Neural progenitor cell (in vitro differentiated cells): ENCODE measurements at regions not wholly inside any gene's neighbourhood (a gene's known extent, or its start where the extent isn't known, plus 50 kb on each side); places are given as distances from the start of the nearest gene placed in this dataset.

Experiments
- DNase-seq: peaks from one replicate; pipeline ENCODE4 v3.0.0-alpha.2; 2016; ENCODE audit warnings: low spot score
- H2AFZ ChIP-seq: fragments of 200-600 bp; sonication (generic); replicated peaks from 2 replicates; pipeline ENCODE4 v1.6.1; 2016; ENCODE audit warnings: antibody characterized with exemption
- H3F3A ChIP-seq: fragments of 200-600 bp; sonication (generic); 2 replicates; pipeline ENCODE4 v1.6.1; 2016; ENCODE audit warnings: antibody characterized with exemption, low read depth
- H3K27ac ChIP-seq: fragments of 200-600 bp; sonication (generic); 2 replicates; pipeline ENCODE4 v1.5.1; 2016; ENCODE audit warnings: mild to moderate bottlenecking
- H3K27me3 ChIP-seq: fragments of 200-600 bp; sonication (generic); 2 replicates; pipeline ENCODE4 v1.6.1; 2016; ENCODE audit warnings: mild to moderate bottlenecking, moderate library complexity
- H3K36me3 ChIP-seq: fragments of 200-600 bp; sonication (generic); 2 replicates; pipeline ENCODE4 v1.5.1; 2016
- H3K4me1 ChIP-seq: fragments of 200-600 bp; sonication (generic); 2 replicates; pipeline ENCODE4 v1.6.1; 2016; ENCODE audit warnings: mixed run types
- H3K4me2 ChIP-seq: fragments of 200-600 bp; sonication (generic); 2 replicates; pipeline ENCODE4 v1.6.1; 2016
- H3K4me3 ChIP-seq: fragments of 200-600 bp; sonication (generic); 2 replicates; pipeline ENCODE4 v1.5.1; 2016
- H3K79me2 ChIP-seq: fragments of 200-600 bp; sonication (generic); 2 replicates; pipeline ENCODE4 v1.6.1; 2016; ENCODE audit warnings: low read depth
- H3K9ac ChIP-seq: fragments of 200-600 bp; sonication (generic); 2 replicates; pipeline ENCODE4 v1.6.1; 2016
- H3K9me3 ChIP-seq: fragments of 200-600 bp; sonication (generic); 2 replicates; pipeline ENCODE4 v1.5.1; 2016; ENCODE audit warnings: low read depth
- H4K20me1 ChIP-seq: fragments of 200-600 bp; sonication (generic); 2 replicates; pipeline ENCODE4 v1.6.1; 2016; ENCODE audit warnings: low read depth
- H3K27ac Mint-ChIP-seq: 3 replicates; pipeline ENCODE4 v1.8.0; 2021; ENCODE audit warnings: mixed read lengths
- H3K27me3 Mint-ChIP-seq: 2 replicates; pipeline ENCODE4 v1.8.0; 2022; ENCODE audit warnings: low read depth, mild to moderate bottlenecking, inconsistent platforms, moderate library complexity, mixed read lengths; ENCODE audit not compliant: insufficient read depth
- H3K36me3 Mint-ChIP-seq: 3 replicates; pipeline ENCODE4 v1.8.0; 2021; ENCODE audit warnings: mixed read lengths
- H3K4me1 Mint-ChIP-seq: 3 replicates; pipeline ENCODE4 v1.8.0; 2021; ENCODE audit warnings: mixed read lengths
- H3K4me3 Mint-ChIP-seq: 3 replicates; pipeline ENCODE4 v1.8.0; 2021; ENCODE audit warnings: mild to moderate bottlenecking, moderate library complexity, mixed read lengths
- H3K9me3 Mint-ChIP-seq: 3 replicates; pipeline ENCODE4 v1.8.0; 2020; ENCODE audit warnings: mixed read lengths
- EZH2 ChIP-seq: fragments of 200-600 bp; sonication (generic); IDR thresholded peaks from 2 replicates; pipeline ENCODE4 v1.6.1; 2017; ENCODE audit warnings: antibody characterized with exemption, mild to moderate bottlenecking, moderate library complexity
- EZH2phosphoT487 ChIP-seq: fragments of 200-600 bp; sonication (generic); IDR thresholded peaks from 2 replicates; pipeline ENCODE4 v1.6.1; 2017; ENCODE audit warnings: antibody characterized with exemption
- TF ChIP-seq, protein P1 (sequence below): fragments of 200-600 bp; sonication (generic); IDR thresholded peaks from 2 replicates; pipeline ENCODE4 v1.5.1; 2017; ENCODE audit warnings: antibody characterized with exemption, mild to moderate bottlenecking

DNA sequence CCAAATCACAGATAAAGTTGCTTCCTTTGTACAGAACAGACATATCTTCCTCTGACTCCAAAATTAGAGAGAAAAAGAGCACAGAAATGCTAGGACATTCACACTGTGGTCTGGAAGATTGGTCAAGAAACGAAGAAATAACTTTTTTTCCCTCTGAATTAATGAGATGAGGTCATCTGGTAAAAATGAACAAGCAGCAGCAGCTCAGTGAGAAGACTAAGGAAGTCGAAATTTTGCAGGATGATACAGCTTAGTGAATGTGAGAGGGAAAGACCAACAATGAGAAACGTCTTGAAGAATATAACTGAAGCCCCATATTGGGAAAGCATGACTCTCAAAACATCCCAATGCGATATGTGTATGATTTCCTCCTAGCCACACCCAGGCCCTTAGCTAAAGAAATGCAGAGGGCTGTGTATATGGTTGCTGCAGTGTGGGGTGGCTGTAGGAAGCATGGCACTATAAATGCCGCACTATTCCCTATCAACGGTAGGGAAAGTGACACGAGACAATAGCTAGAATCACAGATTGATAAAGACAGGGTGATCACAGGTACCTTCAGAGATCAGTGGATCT is 208.6 kb downstream of the VEGFC start:
- Histone ChIP-seq H3F3A (no peaks in the 10 kb centered on the region), H3K79me2 (no peaks in the 10 kb centered on the region), H3K27ac (no peak overlapping the region), H3K4me2 (no peak overlapping the region), H3K36me3 (no peaks in the 10 kb centered on the region), H3K9me3 (no peaks in the 10 kb centered on the region), H3K9ac (no peak overlapping the region), H3K27me3 (no peaks in the 10 kb centered on the region), H3K4me1 (no peaks in the 10 kb centered on the region), H4K20me1 (no peaks in the 10 kb centered on the region), H3K4me3 (no peak overlapping the region), H2AFZ (no peak overlapping the region)
- TF ChIP-seq EZH2 (no peak), EZH2phosphoT487 (no peak)
- TF ChIP-seq, protein P1, sequence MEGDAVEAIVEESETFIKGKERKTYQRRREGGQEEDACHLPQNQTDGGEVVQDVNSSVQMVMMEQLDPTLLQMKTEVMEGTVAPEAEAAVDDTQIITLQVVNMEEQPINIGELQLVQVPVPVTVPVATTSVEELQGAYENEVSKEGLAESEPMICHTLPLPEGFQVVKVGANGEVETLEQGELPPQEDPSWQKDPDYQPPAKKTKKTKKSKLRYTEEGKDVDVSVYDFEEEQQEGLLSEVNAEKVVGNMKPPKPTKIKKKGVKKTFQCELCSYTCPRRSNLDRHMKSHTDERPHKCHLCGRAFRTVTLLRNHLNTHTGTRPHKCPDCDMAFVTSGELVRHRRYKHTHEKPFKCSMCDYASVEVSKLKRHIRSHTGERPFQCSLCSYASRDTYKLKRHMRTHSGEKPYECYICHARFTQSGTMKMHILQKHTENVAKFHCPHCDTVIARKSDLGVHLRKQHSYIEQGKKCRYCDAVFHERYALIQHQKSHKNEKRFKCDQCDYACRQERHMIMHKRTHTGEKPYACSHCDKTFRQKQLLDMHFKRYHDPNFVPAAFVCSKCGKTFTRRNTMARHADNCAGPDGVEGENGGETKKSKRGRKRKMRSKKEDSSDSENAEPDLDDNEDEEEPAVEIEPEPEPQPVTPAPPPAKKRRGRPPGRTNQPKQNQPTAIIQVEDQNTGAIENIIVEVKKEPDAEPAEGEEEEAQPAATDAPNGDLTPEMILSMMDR: no peak
- no peaks in the 10 kb centered on the region for H3K4me1 Mint-ChIP-seq
- no peaks in the 10 kb centered on the region for H3K36me3 Mint-ChIP-seq
- H3K9me3 Mint-ChIP-seq: no peaks in the 10 kb centered on the region
- H3K4me3 Mint-ChIP-seq: no peak overlapping the region
- no peak overlapping the region for H3K27ac Mint-ChIP-seq
- H3K27me3 Mint-ChIP-seq: no peaks in the 10 kb centered on the region
- no peak for DNase-seq

DNA sequence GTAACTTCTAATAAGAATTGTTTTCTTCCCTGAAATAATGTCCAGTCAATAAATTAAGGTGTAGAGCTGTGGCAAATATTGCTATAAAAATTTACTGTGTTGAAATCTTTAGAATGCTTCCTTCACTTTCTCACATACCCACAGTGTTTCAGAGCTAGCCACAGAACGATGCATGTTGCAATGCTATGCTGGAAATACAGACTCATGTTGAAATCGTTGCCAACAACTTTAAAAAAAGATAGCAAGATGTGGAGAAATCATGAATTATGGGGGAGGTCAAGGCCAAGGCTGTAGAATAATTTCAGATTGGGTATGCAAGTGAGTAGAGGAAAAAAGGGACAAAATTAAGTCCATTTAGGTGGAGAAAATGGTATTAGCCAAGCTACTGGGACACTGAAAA is 204.8 kb downstream of the VEGFC start:
- Histone ChIP-seq H3K27ac (no peak overlapping the region), H3K4me3 (no peak overlapping the region), H3K9me3 (no peaks in the 10 kb centered on the region), H2AFZ (no peak overlapping the region), H3K9ac (no peak overlapping the region), H3K27me3 (no peaks in the 10 kb centered on the region), H4K20me1 (no peaks in the 10 kb centered on the region), H3F3A (no peaks in the 10 kb centered on the region), H3K4me1 (no peaks in the 10 kb centered on the region), H3K36me3 (no peaks in the 10 kb centered on the region), H3K79me2 (no peaks in the 10 kb centered on the region), H3K4me2 (no peak overlapping the region)
- no peaks in the 10 kb centered on the region for H3K4me1 Mint-ChIP-seq
- no peaks in the 10 kb centered on the region for H3K27me3 Mint-ChIP-seq
- peaks cover 6% of the 10 kb centered on the region for H3K9me3 Mint-ChIP-seq
- no peaks in the 10 kb centered on the region for H3K36me3 Mint-ChIP-seq
- H3K4me3 Mint-ChIP-seq: no peak overlapping the region
- no peak overlapping the region for H3K27ac Mint-ChIP-seq
- no peak for TF ChIP-seq EZH2
- TF ChIP-seq EZH2phosphoT487: no peak
- TF ChIP-seq, protein P1: no peak
- DNase-seq: no peak

DNA sequence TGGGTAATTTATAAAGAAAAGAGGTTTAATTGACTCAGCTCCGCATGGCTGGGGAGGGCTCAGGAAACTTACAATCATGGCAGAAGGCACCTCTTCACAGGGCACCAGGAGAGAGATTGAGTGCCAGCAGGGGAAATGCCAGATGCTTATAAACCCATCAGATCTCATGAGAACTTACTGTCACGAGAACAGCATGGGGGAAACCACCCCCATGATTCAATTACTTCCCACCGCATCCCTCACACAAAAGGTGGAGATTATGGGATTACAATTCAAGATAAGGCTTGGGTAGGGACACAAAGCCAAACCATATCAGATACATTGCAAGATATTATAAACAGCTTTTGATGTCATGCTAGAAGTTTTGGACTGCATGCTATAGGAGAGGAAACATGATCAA is 204.3 kb downstream of the VEGFC start:
- Histone ChIP-seq H3K27ac (no peak overlapping the region), H3K79me2 (no peaks in the 10 kb centered on the region), H3F3A (no peaks in the 10 kb centered on the region), H3K4me1 (no peaks in the 10 kb centered on the region), H3K27me3 (no peaks in the 10 kb centered on the region), H2AFZ (no peak overlapping the region), H3K36me3 (no peaks in the 10 kb centered on the region), H3K4me3 (no peak overlapping the region), H4K20me1 (no peaks in the 10 kb centered on the region), H3K9me3 (no peaks in the 10 kb centered on the region), H3K9ac (no peak overlapping the region), H3K4me2 (no peak overlapping the region)
- no peaks in the 10 kb centered on the region for H3K36me3 Mint-ChIP-seq
- no peak overlapping the region for H3K27ac Mint-ChIP-seq
- no peak overlapping the region for H3K4me3 Mint-ChIP-seq
- H3K27me3 Mint-ChIP-seq: no peaks in the 10 kb centered on the region
- H3K9me3 Mint-ChIP-seq: peaks cover 6% of the 10 kb centered on the region
- no peaks in the 10 kb centered on the region for H3K4me1 Mint-ChIP-seq
- DNase-seq: no peak
- TF ChIP-seq, protein P1: no peak
- TF ChIP-seq EZH2phosphoT487 (no peak), EZH2 (no peak)
